GM18502 (cell line): ENCODE measurements at regions not wholly inside any gene's neighbourhood (a gene's known extent, or its start where the extent isn't known, plus 50 kb on each side); places are given as distances from the start of the nearest gene placed in this dataset.
A peak's percentile ranks its signal among the peaks of the same experiment; 100 is the strongest.
"Not testable (repeated sequence)": the region's sequence is repeated elsewhere in the genome, so short reads cannot be mapped to it uniquely, and the experiment has no call there.

Experiments
- ATAC-seq: cut with Tn5 transposase; IDR thresholded peaks from one replicate; pipeline ENCODE4 v1.9.1; 2021; ENCODE audit warnings: mild to moderate bottlenecking; ENCODE audit not compliant: unreplicated experiment, poor library complexity

DNA sequence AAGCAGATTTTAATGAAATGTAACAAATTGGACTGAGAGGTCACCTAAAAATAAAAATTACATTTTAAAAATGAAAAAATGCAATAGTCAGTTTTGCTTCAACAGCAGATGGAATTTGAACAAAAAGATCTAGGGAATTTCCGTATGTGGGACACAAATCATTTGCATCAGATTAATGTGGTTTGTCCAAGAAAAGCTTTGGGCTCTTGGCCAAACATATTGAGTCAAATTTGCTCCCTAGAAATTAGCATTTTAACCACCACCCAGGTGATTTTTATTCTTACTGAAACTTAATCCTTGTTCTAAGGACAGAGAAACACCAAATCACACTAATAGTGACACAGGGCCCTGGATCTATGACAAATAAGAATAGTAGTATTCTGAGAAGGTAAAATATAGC lies 1477.8 kb downstream of the FAM181B start:
- ATAC-seq: peak; percentile 47

GRCh38 chr11:81253244-81253643 lies 1480.4 kb downstream of the FAM181B start:
- no peak for ATAC-seq

GRCh38 chr11:81246941-81247340 lies 1486.7 kb downstream of the FAM181B start:
- no peak for ATAC-seq

- ATAC-seq: no peak
Observed at GRCh38 chr11:81245791-81246190, 1487.9 kb downstream of the FAM181B start.

DNA sequence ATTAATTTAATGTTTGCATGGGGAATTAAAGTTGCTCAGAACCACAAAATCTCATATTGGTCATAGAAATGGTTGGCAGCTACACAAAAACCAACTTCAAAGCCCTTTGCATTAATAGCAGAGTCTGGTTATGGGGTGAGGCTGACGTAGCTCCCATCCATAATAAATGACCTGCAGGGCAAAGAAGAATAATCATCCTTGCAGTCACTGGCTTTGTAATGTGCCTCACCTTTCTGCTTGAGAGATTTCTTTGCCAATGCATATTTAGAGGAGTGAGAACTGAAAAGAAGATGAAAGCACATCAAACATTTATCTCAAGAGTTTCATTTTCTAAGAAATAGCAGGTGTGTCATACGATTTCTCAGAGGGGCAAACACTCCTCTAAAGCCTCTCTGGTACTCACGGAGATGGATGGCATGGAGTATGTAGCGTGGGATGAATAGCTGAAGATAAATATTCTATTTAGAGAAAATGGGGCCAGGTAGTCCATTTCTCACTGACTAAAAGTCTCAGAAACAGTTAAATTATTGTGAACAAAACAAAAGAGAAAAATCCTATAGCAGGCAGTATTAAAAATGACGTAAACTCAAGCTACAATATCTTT lies 1491.9 kb downstream of the FAM181B start:
- ATAC-seq: no peak

DNA sequence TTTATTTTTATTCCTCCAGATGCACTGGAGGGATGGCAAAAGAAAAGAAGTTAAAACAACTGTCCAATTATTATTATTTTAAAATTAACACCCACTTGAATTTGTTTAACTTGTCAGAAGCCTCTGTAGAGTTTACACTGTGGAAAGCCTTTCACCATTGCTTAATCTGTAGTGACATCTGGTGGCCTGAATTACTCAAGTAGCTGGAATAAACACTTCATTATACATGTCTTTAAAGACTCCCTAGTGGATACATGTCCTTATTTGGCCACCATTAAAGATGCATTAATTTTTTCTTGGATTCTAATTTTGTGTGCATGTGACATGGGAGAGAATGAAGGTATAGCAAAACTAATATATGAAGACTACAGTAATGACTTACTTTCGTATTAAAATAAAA lies 1496.5 kb downstream of the FAM181B start:
- ATAC-seq: peak; percentile 65

DNA sequence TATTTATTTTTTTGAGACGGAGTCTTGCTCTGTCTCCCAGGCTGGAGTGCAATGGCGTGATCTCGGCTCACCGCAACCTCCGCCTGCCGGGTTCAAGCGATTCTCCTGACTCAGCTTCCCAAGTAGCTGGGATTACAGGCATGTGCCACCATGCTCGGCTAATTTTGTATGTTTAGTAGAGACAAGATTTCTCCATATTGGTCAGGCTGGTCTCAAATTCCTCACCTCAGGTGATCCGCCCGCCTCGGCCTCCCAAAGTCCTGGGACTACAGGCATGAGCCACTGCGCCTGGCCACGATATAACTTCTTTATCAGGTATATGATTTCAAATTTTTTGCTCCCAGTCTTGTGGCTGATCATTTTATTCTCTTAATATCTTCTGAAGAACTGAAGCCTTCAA lies 1506.3 kb downstream of the FAM181B start:
- ATAC-seq: not testable (repeated sequence)

DNA sequence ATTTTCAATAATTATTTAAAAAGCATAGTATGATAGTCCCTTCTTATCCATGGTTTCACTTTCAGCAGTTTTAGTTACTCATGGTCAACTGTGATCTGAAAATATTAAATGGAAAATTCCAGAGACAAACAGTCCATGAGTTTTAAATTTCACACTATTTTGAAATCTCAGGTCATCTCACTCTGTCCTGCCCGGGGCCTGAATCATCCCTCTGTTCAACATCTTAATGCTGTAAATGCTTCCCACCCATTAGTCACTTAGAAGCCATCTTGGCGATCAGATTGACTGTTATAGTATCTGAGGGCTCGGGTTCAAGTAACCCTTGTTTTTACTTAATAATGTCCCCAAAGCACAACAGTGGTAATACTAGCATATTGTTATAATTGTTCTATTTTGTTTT lies 1509.3 kb downstream of the FAM181B start:
- no peak for ATAC-seq

- no peak for ATAC-seq
Observed at GRCh38 chr11:81222491-81222890, 1511.2 kb downstream of the FAM181B start.

- no peak for ATAC-seq
Observed at GRCh38 chr11:81220146-81220895, 1513.3 kb downstream of the FAM181B start.

GRCh38 chr11:81219661-81220060 lies 1514.0 kb downstream of the FAM181B start:
- ATAC-seq: no peak

DNA sequence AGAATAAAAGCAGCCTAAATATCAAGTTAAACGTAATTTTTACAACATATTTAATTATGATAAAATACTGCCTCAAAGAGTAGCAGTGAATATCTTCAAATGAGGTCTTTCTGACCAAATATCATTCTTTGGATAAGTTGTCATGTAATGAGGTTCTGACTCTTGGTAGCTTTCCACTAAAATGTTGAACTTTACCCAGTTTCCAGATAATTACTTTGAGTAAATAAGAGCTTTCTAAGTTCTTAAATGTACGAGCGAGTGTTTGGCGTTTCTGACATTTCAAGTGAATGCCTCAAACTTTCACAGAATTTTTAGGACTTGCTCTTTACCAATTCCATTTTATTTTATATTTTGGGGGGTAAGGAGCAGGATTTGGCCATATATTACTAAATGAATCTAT lies 1515.2 kb downstream of the FAM181B start:
- ATAC-seq: no peak

DNA sequence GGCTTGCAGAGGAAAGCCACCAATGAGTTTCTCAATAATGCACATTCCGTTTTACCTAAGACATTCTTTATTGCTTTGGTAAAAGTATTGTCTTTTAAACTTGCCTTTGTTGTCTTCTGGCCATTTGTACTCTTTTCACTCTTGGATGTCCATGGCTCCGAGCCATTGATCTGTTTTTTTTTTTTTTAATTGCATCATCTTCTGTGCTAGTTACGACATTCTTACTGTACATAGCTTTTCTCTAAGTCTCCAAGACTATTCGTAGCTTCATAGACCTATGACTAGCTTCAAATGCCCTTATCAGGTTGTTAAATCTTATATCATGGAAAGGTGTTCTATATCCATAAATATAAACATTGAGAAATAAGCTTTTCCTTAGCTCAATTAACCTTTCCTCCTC lies 1522.6 kb downstream of the FAM181B start:
- ATAC-seq: no peak

DNA sequence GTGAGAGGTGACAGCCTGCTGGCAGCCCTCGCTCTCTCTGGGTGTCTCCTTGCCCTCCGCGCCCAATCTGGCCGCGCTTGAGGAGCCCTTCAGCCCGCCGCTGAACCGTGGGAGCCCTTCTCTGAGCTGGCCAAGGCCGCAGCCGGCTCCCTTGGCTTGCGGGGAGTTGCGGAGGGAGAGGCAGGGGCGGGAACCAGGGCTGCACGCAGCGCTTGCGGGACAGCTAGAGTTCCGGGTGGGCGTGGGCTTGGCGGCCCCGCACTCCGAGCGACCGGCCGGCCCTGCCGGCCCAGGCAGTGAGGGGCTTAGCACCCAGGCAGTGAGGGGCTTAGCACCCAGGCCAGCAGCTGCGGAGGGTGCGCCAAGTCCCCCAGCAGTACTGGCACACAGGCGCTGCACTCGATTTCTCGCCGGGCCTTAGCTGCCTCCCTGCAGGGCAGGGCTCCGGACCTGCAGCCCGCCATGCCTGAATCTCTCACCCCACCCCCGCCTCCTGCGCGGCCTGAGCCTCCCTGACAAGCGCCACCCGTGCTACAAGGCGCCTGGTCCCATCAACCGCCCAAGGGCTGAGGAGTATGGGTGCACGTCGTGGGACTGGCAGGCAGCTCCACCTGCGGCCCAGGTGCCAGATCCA lies 1526.1 kb downstream of the FAM181B start:
- no peak for ATAC-seq

DNA sequence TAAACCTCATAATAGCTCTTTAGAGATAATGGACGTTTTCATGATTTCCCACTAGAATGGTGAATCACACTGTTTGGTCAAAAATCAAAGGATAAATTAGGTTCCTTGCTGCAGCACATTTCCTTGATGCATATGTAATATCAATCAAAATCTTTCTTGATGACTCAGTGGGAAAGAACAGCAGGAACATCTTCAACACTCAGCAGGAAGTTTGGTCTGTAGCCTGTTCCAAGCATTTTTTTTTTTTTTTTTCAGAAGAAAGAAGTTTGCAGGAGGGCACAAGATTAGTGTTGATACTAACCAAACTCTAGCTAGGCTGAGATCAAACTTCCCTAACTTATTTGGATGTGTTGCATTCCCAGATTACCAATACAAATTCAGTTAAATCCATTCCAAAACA lies 1529.8 kb downstream of the FAM181B start:
- no peak for ATAC-seq

GRCh38 chr11:81197396-81197795 lies 1536.3 kb downstream of the FAM181B start:
- no peak for ATAC-seq

- no peak for ATAC-seq
Observed at GRCh38 chr11:81192516-81192915, 1541.1 kb downstream of the FAM181B start.

- ATAC-seq: no peak
Observed at GRCh38 chr11:81190546-81190945, 1543.1 kb downstream of the FAM181B start.

- ATAC-seq: not testable (repeated sequence)
Observed at GRCh38 chr11:81187033-81187432, 1546.6 kb downstream of the FAM181B start.

DNA sequence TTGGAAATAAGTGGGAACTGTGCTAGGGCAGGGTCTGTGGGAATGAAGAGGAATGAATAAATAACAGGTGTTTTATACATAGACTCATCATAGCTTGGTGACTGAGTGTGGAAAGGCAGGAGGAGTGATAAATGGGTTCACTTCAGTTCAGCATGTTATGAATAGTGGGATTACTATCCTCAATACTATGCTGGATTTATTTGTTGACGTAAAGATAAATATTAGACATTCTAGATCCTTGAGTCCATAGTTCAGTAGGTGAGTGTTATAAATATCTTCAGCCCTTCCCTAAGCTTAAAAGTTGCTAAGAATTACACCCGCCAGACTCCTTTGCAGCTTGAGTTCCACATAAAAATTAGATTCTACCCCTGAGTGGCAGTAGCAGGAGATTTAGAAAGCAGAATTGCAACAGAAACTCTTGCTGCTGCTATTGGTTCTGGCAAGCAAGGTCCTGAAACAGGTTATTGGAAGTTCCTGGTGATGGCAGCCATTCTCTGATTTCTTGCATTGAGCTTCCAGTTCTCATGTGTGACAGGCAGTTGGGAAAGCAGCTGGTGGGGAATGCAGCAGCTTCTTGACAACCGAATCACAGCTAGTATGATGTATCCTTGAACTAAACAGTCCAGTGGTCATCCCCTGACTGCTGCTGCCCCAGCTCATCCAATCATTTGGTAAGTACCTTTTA lies 1558.9 kb downstream of the FAM181B start:
- no peak for ATAC-seq

DNA sequence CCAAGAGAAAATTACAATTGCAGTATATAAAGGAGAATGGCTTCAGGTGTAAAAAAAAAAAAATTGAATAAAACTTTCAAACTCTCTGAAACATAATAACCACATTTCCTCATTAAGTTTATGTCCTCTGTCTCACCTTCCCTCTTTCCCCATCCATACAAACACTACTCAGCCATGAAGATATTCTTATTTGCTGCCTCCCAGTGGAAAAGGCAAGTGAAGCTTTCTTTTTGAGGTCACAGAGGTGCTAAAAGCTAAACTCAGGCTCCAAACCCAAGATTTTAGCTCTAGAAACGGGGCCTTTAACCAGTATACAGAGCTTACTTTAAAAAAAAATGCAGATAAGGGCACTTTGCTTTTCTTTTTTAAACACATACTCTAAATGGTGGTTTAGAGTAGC lies 1568.5 kb downstream of the FAM181B start:
- ATAC-seq: no peak
